Panc1 (cell line): ENCODE measurements at regions not wholly inside any gene's neighbourhood (a gene's known extent, or its start where the extent isn't known, plus 50 kb on each side); places are given as distances from the start of the nearest gene placed in this dataset.

ENCODE experiments used
- ATAC-seq: fragments of 200-7000 bp; cut with Tn5 transposase; 2 replicates; pipeline ENCODE4 v1.9.1; 2020; ENCODE audit warnings: mild to moderate bottlenecking, moderate library complexity
- BruUV-seq: library from RNA; stranded (reverse); fragments of 400-500 nt; replicated peaks from 2 replicates; lab custom pipeline; 2021; lab: Mats Ljungman, UMichigan
- CTCF ChIA-PET: fragments of 300-600 bp; sonication (Branson Sonifier 250); formaldehyde crosslinking; loops from one replicate; lab custom pipeline; 2022; ENCODE audit warnings: antibody characterized with exemption; lab: Charles Lee
- POLR2A ChIA-PET: fragments of 300-600 bp; sonication (Branson Sonifier 250); formaldehyde crosslinking; loops from one replicate; lab custom pipeline; 2022; ENCODE audit warnings: antibody characterized with exemption; lab: Charles Lee
- DNase-seq: peaks from one replicate; pipeline ENCODE4 v3.0.0-alpha.2; 2010; ENCODE audit warnings: low read depth, low spot score
- H3K27ac ChIP-seq: 2 replicates; pipeline ENCODE4 v1.5.1; 2011; ENCODE audit warnings: mild to moderate bottlenecking, low read length, inconsistent platforms
- H3K27me3 ChIP-seq: fragments of 200-500 bp; sonication (Bioruptor generic); 2 replicates; pipeline ENCODE4 v1.6.0; 2014; ENCODE audit warnings: low read length, inconsistent platforms; ENCODE audit not compliant: control insufficient read depth, insufficient read depth
- H3K36me3 ChIP-seq: fragments of 200-500 bp; sonication (Bioruptor generic); 2 replicates; pipeline ENCODE4 v1.5.1; 2014; ENCODE audit warnings: inconsistent platforms, mild to moderate bottlenecking, low read length, moderate library complexity; ENCODE audit not compliant: control insufficient read depth, insufficient read depth
- H3K4me1 ChIP-seq: 2 replicates; pipeline ENCODE4 v1.5.1; 2011; ENCODE audit warnings: inconsistent platforms, mild to moderate bottlenecking, low read length, moderate library complexity; ENCODE audit not compliant: control insufficient read depth, insufficient read depth
- H3K4me3 ChIP-seq, 2 experiments: 2 replicates each; pipeline ENCODE4 v1.5.1; 2011 to 2012; ENCODE audit warnings: low read depth in 2 of 2, low read length in 2 of 2, mild to moderate bottlenecking in 2 of 2, inconsistent platforms in 1 of 2, moderate library complexity in 1 of 2
- H3K9me3 ChIP-seq: fragments of 200-500 bp; sonication (Bioruptor generic); 2 replicates; pipeline ENCODE4 v1.5.1; 2014; ENCODE audit warnings: low read depth, mild to moderate bottlenecking, inconsistent platforms, low read length, moderate library complexity; ENCODE audit not compliant: control insufficient read depth, insufficient read depth
- POLR2AphosphoS5 ChIP-seq: IDR thresholded peaks from 2 replicates; pipeline ENCODE4 v1.6.1; 2012; ENCODE audit warnings: mild to moderate bottlenecking, low read depth, low read length, moderate library complexity
- SIN3A ChIP-seq: IDR thresholded peaks from 2 replicates; pipeline ENCODE4 v1.6.1; 2012; ENCODE audit warnings: low read depth, mild to moderate bottlenecking, low read length, moderate library complexity, borderline replicate concordance; ENCODE audit not compliant: insufficient read depth
- TCF7L2 ChIP-seq: IDR thresholded peaks from 2 replicates; pipeline ENCODE4 v1.6.1; 2011; ENCODE audit warnings: mild to moderate bottlenecking, low read depth, low read length, inconsistent platforms
- in situ Hi-C: cut with HindIII; loops from 2 replicates; pipeline ENCODE4 v1.10.0; 2016; ENCODE audit warnings: low sequenced_read_pairs, low pct_unique_long_range_greater_than_20kb
- intact Hi-C: fragments of 100-400 bp; cut with micrococcal nuclease; formaldehyde crosslinking; loops from one replicate; pipeline ENCODE4 v1.10.0; 2022; ENCODE audit not compliant: unreplicated experiment
- TF ChIP-seq, protein P1 (sequence below): fragments of 450-650 bp; IDR thresholded peaks from 2 replicates; pipeline ENCODE4 v1.5.1; 2017; ENCODE audit warnings: mild to moderate bottlenecking
- TF ChIP-seq, protein P2 (sequence below), 2 experiments: IDR thresholded peaks; 2 replicates each; pipeline ENCODE4 v1.6.1; 2011 to 2012; ENCODE audit warnings: low read depth in 2 of 2, control low read depth in 1 of 2, low read length in 1 of 2, mild to moderate bottlenecking in 1 of 2, moderate library complexity in 1 of 2; ENCODE audit not compliant: insufficient read depth in 1 of 2

DNA sequence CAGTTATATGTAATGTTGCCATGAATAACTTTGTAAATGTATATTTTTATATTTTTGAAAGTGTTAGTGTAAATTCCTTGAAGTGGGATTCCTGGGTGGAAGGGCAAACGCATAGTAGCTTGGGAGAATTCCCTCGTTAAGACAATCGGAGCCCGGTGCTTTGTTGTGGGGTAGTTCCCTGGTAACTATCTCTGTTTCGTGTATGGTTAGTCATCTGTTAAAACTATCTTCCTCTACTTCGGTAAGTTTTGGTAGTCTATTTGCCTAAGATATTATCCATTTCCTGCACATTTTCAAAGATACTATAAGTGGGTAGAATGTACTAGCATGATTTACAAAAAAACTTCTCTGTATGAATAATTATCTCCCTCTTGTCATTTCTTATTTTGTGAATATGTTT, 113.8 kb upstream of the NRXN1 start:
- ATAC-seq (no peak), DNase-seq (no peak)
- TF ChIP-seq TCF7L2 (no peak), SIN3A (no peak), POLR2AphosphoS5 (no peak)
- TF ChIP-seq, protein P1, sequence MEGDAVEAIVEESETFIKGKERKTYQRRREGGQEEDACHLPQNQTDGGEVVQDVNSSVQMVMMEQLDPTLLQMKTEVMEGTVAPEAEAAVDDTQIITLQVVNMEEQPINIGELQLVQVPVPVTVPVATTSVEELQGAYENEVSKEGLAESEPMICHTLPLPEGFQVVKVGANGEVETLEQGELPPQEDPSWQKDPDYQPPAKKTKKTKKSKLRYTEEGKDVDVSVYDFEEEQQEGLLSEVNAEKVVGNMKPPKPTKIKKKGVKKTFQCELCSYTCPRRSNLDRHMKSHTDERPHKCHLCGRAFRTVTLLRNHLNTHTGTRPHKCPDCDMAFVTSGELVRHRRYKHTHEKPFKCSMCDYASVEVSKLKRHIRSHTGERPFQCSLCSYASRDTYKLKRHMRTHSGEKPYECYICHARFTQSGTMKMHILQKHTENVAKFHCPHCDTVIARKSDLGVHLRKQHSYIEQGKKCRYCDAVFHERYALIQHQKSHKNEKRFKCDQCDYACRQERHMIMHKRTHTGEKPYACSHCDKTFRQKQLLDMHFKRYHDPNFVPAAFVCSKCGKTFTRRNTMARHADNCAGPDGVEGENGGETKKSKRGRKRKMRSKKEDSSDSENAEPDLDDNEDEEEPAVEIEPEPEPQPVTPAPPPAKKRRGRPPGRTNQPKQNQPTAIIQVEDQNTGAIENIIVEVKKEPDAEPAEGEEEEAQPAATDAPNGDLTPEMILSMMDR = no peak
- TF ChIP-seq, protein P2, sequence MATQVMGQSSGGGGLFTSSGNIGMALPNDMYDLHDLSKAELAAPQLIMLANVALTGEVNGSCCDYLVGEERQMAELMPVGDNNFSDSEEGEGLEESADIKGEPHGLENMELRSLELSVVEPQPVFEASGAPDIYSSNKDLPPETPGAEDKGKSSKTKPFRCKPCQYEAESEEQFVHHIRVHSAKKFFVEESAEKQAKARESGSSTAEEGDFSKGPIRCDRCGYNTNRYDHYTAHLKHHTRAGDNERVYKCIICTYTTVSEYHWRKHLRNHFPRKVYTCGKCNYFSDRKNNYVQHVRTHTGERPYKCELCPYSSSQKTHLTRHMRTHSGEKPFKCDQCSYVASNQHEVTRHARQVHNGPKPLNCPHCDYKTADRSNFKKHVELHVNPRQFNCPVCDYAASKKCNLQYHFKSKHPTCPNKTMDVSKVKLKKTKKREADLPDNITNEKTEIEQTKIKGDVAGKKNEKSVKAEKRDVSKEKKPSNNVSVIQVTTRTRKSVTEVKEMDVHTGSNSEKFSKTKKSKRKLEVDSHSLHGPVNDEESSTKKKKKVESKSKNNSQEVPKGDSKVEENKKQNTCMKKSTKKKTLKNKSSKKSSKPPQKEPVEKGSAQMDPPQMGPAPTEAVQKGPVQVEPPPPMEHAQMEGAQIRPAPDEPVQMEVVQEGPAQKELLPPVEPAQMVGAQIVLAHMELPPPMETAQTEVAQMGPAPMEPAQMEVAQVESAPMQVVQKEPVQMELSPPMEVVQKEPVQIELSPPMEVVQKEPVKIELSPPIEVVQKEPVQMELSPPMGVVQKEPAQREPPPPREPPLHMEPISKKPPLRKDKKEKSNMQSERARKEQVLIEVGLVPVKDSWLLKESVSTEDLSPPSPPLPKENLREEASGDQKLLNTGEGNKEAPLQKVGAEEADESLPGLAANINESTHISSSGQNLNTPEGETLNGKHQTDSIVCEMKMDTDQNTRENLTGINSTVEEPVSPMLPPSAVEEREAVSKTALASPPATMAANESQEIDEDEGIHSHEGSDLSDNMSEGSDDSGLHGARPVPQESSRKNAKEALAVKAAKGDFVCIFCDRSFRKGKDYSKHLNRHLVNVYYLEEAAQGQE (IDR thresholded peaks at IDR 0.05; ENCODE audit: insufficient read depth in 1 of 2, low read depth in 2 of 2, low read length in 1 of 2) = no peak
- Histone ChIP-seq H3K36me3 (no peaks in the 10 kb centered on the region), H3K27ac (no peak overlapping the region), H3K4me3 (no peak overlapping the region), H3K4me1 (no peaks in the 10 kb centered on the region), H3K9me3 (peaks cover 3% of the 10 kb centered on the region; the same call in 1 of the 2 replicates), H3K27me3 (no peaks in the 10 kb centered on the region)
- BruUV-seq = no TSS peak
- intact Hi-C loops (no loop called here), in situ Hi-C loops (no loop called here)
- ChIA-PET CTCF (no interaction called here), POLR2A (no interaction called here)

DNA sequence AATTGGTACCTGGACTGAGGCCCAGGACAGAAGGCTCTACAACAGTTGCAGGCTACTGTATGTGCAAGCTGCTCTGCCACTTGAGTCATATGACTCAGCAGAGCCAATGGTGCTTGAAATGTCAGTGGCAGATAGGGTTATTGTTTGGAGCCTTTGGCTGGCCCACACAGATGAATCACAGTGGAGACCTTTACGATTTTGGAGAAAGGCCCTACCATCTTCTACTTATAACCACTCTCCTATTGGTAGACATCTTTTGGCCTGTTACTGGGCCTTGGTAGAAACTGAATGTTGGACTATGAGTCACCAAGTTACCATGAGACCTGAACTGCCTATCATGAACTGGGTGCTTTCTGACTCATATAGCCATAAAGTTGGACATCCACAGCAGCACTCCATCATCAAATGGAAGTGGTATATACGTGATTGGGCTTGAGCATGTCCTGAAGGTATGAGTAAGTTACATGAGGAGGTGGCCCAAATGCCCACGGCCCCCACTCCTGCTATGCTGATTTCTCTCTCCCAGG, 88.9 kb upstream of the NRXN1 start:
- intact Hi-C loops = no loop called here
- no peak overlapping the region for H3K27ac ChIP-seq
- CTCF ChIA-PET = no interaction called here
- H3K9me3 ChIP-seq = no peaks in the 10 kb centered on the region
- DNase-seq (no peak), ATAC-seq (no peak)
- POLR2A ChIA-PET = no interaction called here
- no peak overlapping the region for H3K4me3 ChIP-seq
- H3K4me1 ChIP-seq = no peaks in the 10 kb centered on the region
- TF ChIP-seq, protein P2 (IDR thresholded peaks at IDR 0.05; ENCODE audit: insufficient read depth in 1 of 2, low read depth in 2 of 2, low read length in 1 of 2) = no peak
- TF ChIP-seq SIN3A (no peak), TCF7L2 (no peak), POLR2AphosphoS5 (no peak)
- TF ChIP-seq, protein P1 = no peak
- no peaks in the 10 kb centered on the region for H3K36me3 ChIP-seq
- no TSS peak for BruUV-seq
- no peaks in the 10 kb centered on the region for H3K27me3 ChIP-seq
- in situ Hi-C loops = no loop called here
